WTC11 (cell line): ENCODE measurements at regions not wholly inside any gene's neighbourhood (a gene's known extent, or its start where the extent isn't known, plus 50 kb on each side); places are given as distances from the start of the nearest gene placed in this dataset.

ENCODE experiments used
- CBFB ChIP-seq: sonication (generic); formaldehyde crosslinking; IDR thresholded peaks from 2 replicates; pipeline ENCODE4 v1.8.1; 2022; ENCODE audit warnings: mild to moderate bottlenecking, low read depth, missing genetic modification reagents
- ELF4 ChIP-seq: sonication (generic); formaldehyde crosslinking; IDR thresholded peaks from 2 replicates; pipeline ENCODE4 v1.8.1; 2022; ENCODE audit warnings: low read depth, mild to moderate bottlenecking, moderate library complexity, missing genetic modification reagents
- IRF2 ChIP-seq: sonication (generic); formaldehyde crosslinking; IDR thresholded peaks from 2 replicates; pipeline ENCODE4 v1.8.0; 2022; ENCODE audit warnings: low read depth, missing genetic modification reagents, borderline replicate concordance
- NFE2L1 ChIP-seq: sonication (generic); formaldehyde crosslinking; IDR thresholded peaks from 2 replicates; pipeline ENCODE4 v1.8.1; 2023; ENCODE audit warnings: missing genetic modification reagents
- SP1 ChIP-seq: sonication (generic); formaldehyde crosslinking; conservative IDR thresholded peaks from 2 replicates; pipeline ENCODE4 v1.8.1; 2022; ENCODE audit warnings: missing genetic modification reagents
- TF ChIP-seq, protein P1 (sequence below): fragments of 200-600 bp; IDR thresholded peaks from 2 replicates; pipeline ENCODE4 v1.8.0; 2022; ENCODE audit warnings: antibody characterized with exemption
- TF ChIP-seq, protein P2 (sequence below): sonication (generic); formaldehyde crosslinking; IDR thresholded peaks from 2 replicates; pipeline ENCODE4 v1.8.0; 2022; ENCODE audit warnings: mild to moderate bottlenecking, missing genetic modification reagents
- TF ChIP-seq, protein P3 (sequence below): sonication (generic); formaldehyde crosslinking; IDR thresholded peaks from 2 replicates; pipeline ENCODE4 v1.8.0; 2022; ENCODE audit warnings: mild to moderate bottlenecking, missing genetic modification reagents
- TF ChIP-seq, protein P4 (sequence below): fragments of 250-450 bp; sonication (Bioruptor Pico); IDR thresholded peaks from 2 replicates; pipeline ENCODE4 v1.9.0; 2021; ENCODE audit warnings: mild to moderate bottlenecking

DNA sequence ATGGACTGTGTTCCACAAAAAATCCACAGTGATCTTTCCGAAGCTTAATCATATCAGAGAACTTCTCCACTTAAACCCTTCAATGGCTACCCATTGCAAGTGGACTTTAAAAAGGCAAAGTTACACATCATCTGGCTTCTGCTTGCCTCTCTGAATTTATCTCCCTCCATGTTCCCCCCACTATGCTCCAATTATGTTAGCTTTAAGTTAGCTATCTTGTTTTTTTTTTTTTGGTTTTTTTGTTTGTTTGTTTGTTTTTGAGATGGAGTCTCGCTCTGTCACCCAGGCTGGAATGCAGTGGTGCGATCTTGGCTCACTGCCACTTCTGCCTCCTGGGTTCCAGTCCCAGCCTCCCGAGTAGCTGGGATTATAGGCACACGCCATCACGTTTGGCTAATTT is 166.4 kb upstream of the ADGRL2 start:
- TF ChIP-seq, protein P1, sequence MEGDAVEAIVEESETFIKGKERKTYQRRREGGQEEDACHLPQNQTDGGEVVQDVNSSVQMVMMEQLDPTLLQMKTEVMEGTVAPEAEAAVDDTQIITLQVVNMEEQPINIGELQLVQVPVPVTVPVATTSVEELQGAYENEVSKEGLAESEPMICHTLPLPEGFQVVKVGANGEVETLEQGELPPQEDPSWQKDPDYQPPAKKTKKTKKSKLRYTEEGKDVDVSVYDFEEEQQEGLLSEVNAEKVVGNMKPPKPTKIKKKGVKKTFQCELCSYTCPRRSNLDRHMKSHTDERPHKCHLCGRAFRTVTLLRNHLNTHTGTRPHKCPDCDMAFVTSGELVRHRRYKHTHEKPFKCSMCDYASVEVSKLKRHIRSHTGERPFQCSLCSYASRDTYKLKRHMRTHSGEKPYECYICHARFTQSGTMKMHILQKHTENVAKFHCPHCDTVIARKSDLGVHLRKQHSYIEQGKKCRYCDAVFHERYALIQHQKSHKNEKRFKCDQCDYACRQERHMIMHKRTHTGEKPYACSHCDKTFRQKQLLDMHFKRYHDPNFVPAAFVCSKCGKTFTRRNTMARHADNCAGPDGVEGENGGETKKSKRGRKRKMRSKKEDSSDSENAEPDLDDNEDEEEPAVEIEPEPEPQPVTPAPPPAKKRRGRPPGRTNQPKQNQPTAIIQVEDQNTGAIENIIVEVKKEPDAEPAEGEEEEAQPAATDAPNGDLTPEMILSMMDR, result no peak
- TF ChIP-seq ELF4 (CRISPR knock-in tag), result no peak
- TF ChIP-seq, protein P2, sequence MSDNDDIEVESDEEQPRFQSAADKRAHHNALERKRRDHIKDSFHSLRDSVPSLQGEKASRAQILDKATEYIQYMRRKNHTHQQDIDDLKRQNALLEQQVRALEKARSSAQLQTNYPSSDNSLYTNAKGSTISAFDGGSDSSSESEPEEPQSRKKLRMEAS, result no peak
- TF ChIP-seq, protein P3, sequence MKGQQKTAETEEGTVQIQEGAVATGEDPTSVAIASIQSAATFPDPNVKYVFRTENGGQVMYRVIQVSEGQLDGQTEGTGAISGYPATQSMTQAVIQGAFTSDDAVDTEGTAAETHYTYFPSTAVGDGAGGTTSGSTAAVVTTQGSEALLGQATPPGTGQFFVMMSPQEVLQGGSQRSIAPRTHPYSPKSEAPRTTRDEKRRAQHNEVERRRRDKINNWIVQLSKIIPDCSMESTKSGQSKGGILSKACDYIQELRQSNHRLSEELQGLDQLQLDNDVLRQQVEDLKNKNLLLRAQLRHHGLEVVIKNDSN, result no peak
- no peak for TF ChIP-seq CBFB (CRISPR knock-in tag)
- no peak for TF ChIP-seq SP1 (CRISPR knock-in tag)
- TF ChIP-seq IRF2 (CRISPR knock-in tag), result no peak
- TF ChIP-seq, protein P4, sequence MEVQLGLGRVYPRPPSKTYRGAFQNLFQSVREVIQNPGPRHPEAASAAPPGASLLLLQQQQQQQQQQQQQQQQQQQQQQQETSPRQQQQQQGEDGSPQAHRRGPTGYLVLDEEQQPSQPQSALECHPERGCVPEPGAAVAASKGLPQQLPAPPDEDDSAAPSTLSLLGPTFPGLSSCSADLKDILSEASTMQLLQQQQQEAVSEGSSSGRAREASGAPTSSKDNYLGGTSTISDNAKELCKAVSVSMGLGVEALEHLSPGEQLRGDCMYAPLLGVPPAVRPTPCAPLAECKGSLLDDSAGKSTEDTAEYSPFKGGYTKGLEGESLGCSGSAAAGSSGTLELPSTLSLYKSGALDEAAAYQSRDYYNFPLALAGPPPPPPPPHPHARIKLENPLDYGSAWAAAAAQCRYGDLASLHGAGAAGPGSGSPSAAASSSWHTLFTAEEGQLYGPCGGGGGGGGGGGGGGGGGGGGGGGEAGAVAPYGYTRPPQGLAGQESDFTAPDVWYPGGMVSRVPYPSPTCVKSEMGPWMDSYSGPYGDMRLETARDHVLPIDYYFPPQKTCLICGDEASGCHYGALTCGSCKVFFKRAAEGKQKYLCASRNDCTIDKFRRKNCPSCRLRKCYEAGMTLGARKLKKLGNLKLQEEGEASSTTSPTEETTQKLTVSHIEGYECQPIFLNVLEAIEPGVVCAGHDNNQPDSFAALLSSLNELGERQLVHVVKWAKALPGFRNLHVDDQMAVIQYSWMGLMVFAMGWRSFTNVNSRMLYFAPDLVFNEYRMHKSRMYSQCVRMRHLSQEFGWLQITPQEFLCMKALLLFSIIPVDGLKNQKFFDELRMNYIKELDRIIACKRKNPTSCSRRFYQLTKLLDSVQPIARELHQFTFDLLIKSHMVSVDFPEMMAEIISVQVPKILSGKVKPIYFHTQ (CRISPR knock-in tag), result no peak
- TF ChIP-seq NFE2L1 (CRISPR knock-in tag), result no peak
